ENCODE measurements at regions not wholly inside any gene's neighbourhood (a gene's known extent, or its start where the extent isn't known, plus 50 kb on each side); places are given as distances from the start of the nearest gene placed in this dataset.

DNA sequence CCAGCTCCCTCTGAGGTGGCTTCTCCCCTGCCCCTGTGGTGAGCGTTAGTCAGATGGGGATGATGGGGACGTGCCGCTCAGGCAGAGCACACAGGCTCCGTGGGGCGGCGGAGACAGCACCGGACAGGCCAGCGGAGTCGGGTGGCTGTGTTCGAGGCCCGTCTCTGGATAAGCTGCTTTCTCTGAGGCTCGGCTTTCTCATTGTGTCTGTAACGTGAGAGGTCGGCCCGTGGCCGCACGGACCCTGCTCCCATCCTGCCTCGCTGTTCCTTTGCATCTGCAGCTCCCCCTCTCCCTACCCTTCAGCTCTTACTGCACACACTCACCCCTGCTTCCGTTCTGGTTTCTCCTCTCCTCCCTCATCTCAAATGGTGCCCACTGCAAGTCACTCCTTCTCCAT lies 62.5 kb downstream of the FAM43A start:
- TF ChIP-seq, protein P1, sequence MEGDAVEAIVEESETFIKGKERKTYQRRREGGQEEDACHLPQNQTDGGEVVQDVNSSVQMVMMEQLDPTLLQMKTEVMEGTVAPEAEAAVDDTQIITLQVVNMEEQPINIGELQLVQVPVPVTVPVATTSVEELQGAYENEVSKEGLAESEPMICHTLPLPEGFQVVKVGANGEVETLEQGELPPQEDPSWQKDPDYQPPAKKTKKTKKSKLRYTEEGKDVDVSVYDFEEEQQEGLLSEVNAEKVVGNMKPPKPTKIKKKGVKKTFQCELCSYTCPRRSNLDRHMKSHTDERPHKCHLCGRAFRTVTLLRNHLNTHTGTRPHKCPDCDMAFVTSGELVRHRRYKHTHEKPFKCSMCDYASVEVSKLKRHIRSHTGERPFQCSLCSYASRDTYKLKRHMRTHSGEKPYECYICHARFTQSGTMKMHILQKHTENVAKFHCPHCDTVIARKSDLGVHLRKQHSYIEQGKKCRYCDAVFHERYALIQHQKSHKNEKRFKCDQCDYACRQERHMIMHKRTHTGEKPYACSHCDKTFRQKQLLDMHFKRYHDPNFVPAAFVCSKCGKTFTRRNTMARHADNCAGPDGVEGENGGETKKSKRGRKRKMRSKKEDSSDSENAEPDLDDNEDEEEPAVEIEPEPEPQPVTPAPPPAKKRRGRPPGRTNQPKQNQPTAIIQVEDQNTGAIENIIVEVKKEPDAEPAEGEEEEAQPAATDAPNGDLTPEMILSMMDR (IDR thresholded peaks at IDR 0.05; ENCODE audit: insufficient read depth, low read depth, low read length, missing control alignments), result no peak
- H3K4me3 ChIP-seq (ENCODE audit: low read depth, low read length), result no peak overlapping the region
- no peak for DNase-seq (ENCODE audit: low read depth)

- no peak for DNase-seq (ENCODE audit: low read depth)
- TF ChIP-seq, protein P1 (IDR thresholded peaks at IDR 0.05; ENCODE audit: insufficient read depth, low read depth, low read length, missing control alignments), result no peak
- H3K4me3 ChIP-seq (ENCODE audit: low read depth, low read length), result no peak overlapping the region
Observed at GRCh38 chr3:194749631-194750490, 64.2 kb downstream of the FAM43A start.

DNA sequence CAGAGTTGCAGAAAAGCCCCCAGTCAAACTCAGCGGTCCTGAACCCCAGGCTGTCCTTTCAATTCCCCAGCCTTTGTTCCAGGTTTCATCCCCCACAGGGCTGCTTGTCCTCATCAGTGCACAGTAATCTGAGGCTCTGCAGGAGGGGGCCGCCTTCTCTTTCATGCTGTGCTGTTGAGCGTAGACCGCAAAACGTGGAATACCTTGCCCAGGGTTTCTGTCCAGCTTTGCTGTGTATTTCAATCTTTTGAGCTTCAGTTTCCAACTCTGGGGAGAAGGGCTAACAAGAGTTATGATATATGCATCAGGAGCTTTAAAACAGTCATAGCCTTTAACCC lies 64.8 kb downstream of the FAM43A start:
- no peak for DNase-seq (ENCODE audit: low read depth)

DNA sequence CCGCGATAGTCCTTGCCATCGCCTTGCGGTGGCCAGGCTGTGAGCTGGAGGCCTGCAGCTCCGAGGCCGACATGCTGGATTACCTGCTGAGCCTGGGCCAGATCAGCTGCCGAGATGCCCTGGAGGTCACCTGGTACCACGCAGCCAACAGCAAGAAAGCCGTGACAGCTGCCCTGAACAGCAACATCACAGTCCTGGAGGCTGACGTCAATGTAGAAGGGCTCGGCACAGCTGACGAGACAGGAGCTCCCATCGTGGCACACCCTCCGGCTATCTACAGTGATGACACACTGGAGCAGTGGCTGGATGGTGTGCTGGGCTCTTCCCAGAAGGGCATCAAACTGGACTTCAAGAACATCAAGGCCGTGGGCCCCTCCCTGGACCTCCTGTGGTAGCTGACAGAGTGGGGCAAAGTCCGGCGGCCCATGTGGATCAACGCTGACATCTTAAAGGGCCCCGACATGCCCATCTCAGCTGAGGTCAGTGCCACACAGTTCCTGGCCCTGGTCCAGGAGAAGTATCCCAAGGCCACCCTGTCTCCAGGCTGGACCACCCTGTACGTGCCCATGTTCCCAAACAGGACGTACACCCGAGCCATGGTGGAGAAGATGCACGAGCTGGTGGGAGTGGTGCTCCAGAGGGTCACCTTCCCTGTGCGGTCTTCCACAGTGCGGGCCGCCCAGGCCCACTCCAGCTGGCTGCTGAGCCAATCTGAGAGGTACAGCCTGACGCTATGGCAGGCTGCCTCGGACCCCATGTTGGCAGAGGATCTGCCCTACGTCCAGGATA lies 70.2 kb downstream of the FAM43A start:
- no peak for DNase-seq (ENCODE audit: low read depth)
- H3K4me3 ChIP-seq (ENCODE audit: low read depth, low read length), result no peak overlapping the region
- TF ChIP-seq, protein P1 (IDR thresholded peaks at IDR 0.05; ENCODE audit: insufficient read depth, low read depth, low read length, missing control alignments), result no peak

More for the DNA sequence above, 64.8 kb downstream of the FAM43A start:
- TF ChIP-seq, protein P1 (IDR thresholded peaks at IDR 0.05; ENCODE audit: insufficient read depth, low read depth, low read length, missing control alignments), result no peak
- H3K4me3 ChIP-seq (ENCODE audit: low read depth, low read length), result no peak overlapping the region

- no peak for DNase-seq (ENCODE audit: low read depth)
- TF ChIP-seq, protein P1 (IDR thresholded peaks at IDR 0.05; ENCODE audit: insufficient read depth, low read depth, low read length, missing control alignments), result no peak
- H3K4me3 ChIP-seq (ENCODE audit: low read depth, low read length), result no peak overlapping the region
Observed at GRCh38 chr3:194756460-194756779, 70.7 kb downstream of the FAM43A start.

DNA sequence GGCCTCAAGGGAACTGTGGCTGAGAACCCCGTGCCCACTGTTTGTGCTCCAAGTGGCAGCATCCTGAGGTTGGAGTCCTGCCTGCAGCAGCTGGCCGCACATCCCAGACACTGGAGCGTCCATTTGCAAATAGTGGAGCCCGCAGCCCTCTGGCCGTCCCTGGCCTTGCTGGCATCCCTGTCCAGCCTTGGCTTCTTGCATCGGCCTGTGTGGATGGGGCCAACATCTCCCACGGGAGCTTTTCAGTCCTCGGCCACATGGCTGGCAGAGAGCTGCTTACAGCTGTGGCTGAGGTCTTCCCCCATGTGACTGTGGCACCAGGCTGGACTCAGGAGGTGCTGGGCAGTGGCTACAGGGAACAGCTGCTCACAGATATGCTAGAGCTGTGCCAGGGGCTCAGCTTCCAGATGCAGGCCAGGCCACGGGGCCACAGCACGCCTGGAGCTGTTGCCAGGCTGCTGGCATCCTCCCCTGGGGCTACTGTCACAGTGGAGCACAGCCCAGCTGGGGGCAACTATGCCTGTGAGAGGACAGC lies 71.2 kb downstream of the FAM43A start:
- no peak overlapping the region for H3K4me3 ChIP-seq (ENCODE audit: low read depth, low read length)
- DNase-seq (ENCODE audit: low read depth), result no peak
- TF ChIP-seq, protein P1 (IDR thresholded peaks at IDR 0.05; ENCODE audit: insufficient read depth, low read depth, low read length, missing control alignments), result no peak
